Stimulated activated CD8-positive, alpha-beta memory T cell treated with anti-CD3 and anti-CD28 coated beads, Interleukin-15, amount 100 ng/mL, for 1 hour (primary cell): ENCODE measurements at regions not wholly inside any gene's neighbourhood (a gene's known extent, or its start where the extent isn't known, plus 50 kb on each side); places are given as distances from the start of the nearest gene placed in this dataset.
"Not testable (repeated sequence)": the region's sequence is repeated elsewhere in the genome, so short reads cannot be mapped to it uniquely, and the experiment has no call there.

Experiments used
- DNase-seq: peaks from one replicate; pipeline ENCODE4 v3.0.0-alpha.2; 2020; ENCODE audit warnings: low read depth

- DNase-seq: no peak
Measured at GRCh38 chr6:154632119-154632518, 101.1 kb upstream of the SCAF8 start.

GRCh38 chr6:154637392-154637791, 95.8 kb upstream of the SCAF8 start:
- no peak for DNase-seq

GRCh38 chr6:154638369-154638768, 94.8 kb upstream of the SCAF8 start:
- DNase-seq: no peak

GRCh38 chr6:154639196-154639595, 94.0 kb upstream of the SCAF8 start:
- not testable (repeated sequence) for DNase-seq

- DNase-seq: no peak
Measured at GRCh38 chr6:154648188-154648887, 84.9 kb upstream of the SCAF8 start.

GRCh38 chr6:154648888-154649205, 84.4 kb upstream of the SCAF8 start:
- no peak for DNase-seq

GRCh38 chr6:154649721-154650120, 83.5 kb upstream of the SCAF8 start:
- DNase-seq: no peak

- DNase-seq: no peak
Measured at GRCh38 chr6:154650351-154650750, 82.9 kb upstream of the SCAF8 start.

- DNase-seq: no peak
Measured at GRCh38 chr6:154651656-154652055, 81.6 kb upstream of the SCAF8 start.

- no peak for DNase-seq
Measured at GRCh38 chr6:154653385-154653784, 79.8 kb upstream of the SCAF8 start.

- no peak for DNase-seq
Measured at GRCh38 chr6:154653853-154654252, 79.4 kb upstream of the SCAF8 start.

- DNase-seq: no peak
Measured at GRCh38 chr6:154656660-154657059, 76.6 kb upstream of the SCAF8 start.

- DNase-seq: no peak
Measured at GRCh38 chr6:154661768-154662167, 71.4 kb upstream of the SCAF8 start.

- no peak for DNase-seq
Measured at GRCh38 chr6:154664287-154664686, 68.9 kb upstream of the SCAF8 start.

GRCh38 chr6:154668156-154668555, 65.1 kb upstream of the SCAF8 start:
- DNase-seq: no peak

- no peak for DNase-seq
Measured at GRCh38 chr6:154672086-154672485, 61.1 kb upstream of the SCAF8 start.

GRCh38 chr6:154673919-154674318, 59.3 kb upstream of the SCAF8 start:
- no peak for DNase-seq

GRCh38 chr6:154675602-154676088, 57.6 kb upstream of the SCAF8 start:
- peak; percentile 80 for DNase-seq

- DNase-seq: no peak
Measured at GRCh38 chr6:154682633-154683125, 50.5 kb upstream of the SCAF8 start.
